Neural cell (in vitro differentiated cells): ENCODE measurements at regions not wholly inside any gene's neighbourhood (a gene's known extent, or its start where the extent isn't known, plus 50 kb on each side); places are given as distances from the start of the nearest gene placed in this dataset.

ENCODE experiments used
- H2AFZ ChIP-seq: fragments of 200-600, 300-800 bp; sonication (generic), shearing (Covaris generic); 2 replicates; pipeline ENCODE4 v1.6.0; 2014; ENCODE audit warnings: low read depth, mild to moderate bottlenecking, antibody characterized with exemption, low read length, moderate library complexity
- H3F3A ChIP-seq: fragments of 200-600 bp; shearing (Covaris generic); 2 replicates; pipeline ENCODE4 v1.6.1; 2016; ENCODE audit warnings: mild to moderate bottlenecking, moderate library complexity, mixed read lengths, antibody characterized with exemption, low read length; ENCODE audit not compliant: insufficient read depth, poor library complexity, severe bottlenecking
- H3K27ac ChIP-seq: fragments of 200-600, 300-800 bp; sonication (generic), shearing (Covaris generic); 2 replicates; pipeline ENCODE4 v1.5.1; 2014; ENCODE audit warnings: mild to moderate bottlenecking, low read length, moderate library complexity
- H3K27me3 ChIP-seq: fragments of 300-800, 200-600 bp; sonication (generic), shearing (Covaris generic); 2 replicates; pipeline ENCODE4 v1.6.0; 2014; ENCODE audit warnings: mild to moderate bottlenecking, low read depth, low read length, moderate library complexity; ENCODE audit not compliant: insufficient read depth
- H3K36me3 ChIP-seq: fragments of 300-800, 200-600 bp; sonication (generic), shearing (Covaris generic); 2 replicates; pipeline ENCODE4 v1.5.1; 2014; ENCODE audit warnings: mild to moderate bottlenecking, antibody characterized with exemption, low read length, moderate library complexity; ENCODE audit not compliant: insufficient read depth
- H3K4me2 ChIP-seq: fragments of 300-800, 200-600 bp; sonication (generic), shearing (Covaris generic); 2 replicates; pipeline ENCODE4 v1.6.0; 2014; ENCODE audit warnings: mild to moderate bottlenecking, low read length
- H3K4me3 ChIP-seq: fragments of 300-800, 200-600 bp; sonication (generic), shearing (Covaris generic); 2 replicates; pipeline ENCODE4 v1.5.1; 2014; ENCODE audit warnings: mild to moderate bottlenecking, low read length, moderate library complexity
- H3K79me2 ChIP-seq: fragments of 200-600 bp; shearing (Covaris generic); replicated peaks from 2 replicates; pipeline ENCODE4 v1.6.0; 2014; ENCODE audit warnings: mild to moderate bottlenecking, low read length, moderate library complexity; ENCODE audit not compliant: insufficient read depth
- H3K9ac ChIP-seq: fragments of 300-800, 200-600 bp; sonication (generic), shearing (Covaris generic); 2 replicates; pipeline ENCODE4 v1.6.1; 2016; ENCODE audit warnings: mild to moderate bottlenecking, low read length, mixed read lengths
- H3K9me2 ChIP-seq: fragments of 200-600 bp; shearing (Covaris generic); 2 replicates; pipeline ENCODE4 v1.6.1; 2016; ENCODE audit warnings: mild to moderate bottlenecking, low read length, mixed read lengths; ENCODE audit not compliant: insufficient read depth
- H3K9me3 ChIP-seq: fragments of 200-600, 300-800 bp; sonication (generic), shearing (Covaris generic); 2 replicates; pipeline ENCODE4 v1.6.1; 2016; ENCODE audit warnings: mild to moderate bottlenecking, mixed run types, low read length, moderate library complexity, mixed read lengths
- H4K20me1 ChIP-seq: fragments of 200-600 bp; shearing (Covaris generic); 2 replicates; pipeline ENCODE4 v1.6.1; 2016; ENCODE audit warnings: mild to moderate bottlenecking, mixed run types; ENCODE audit not compliant: insufficient read depth
- CTCF ChIP-seq: fragments of 450-650 bp; IDR thresholded peaks from 2 replicates; pipeline ENCODE4 v1.5.1; 2014; ENCODE audit warnings: antibody characterized with exemption, mild to moderate bottlenecking, moderate library complexity; ENCODE audit not compliant: poor library complexity, severe bottlenecking
- EP300 ChIP-seq: fragments of 450-650 bp; conservative IDR thresholded peaks from 2 replicates; pipeline ENCODE4 v1.6.1; 2014; ENCODE audit warnings: antibody characterized with exemption, mild to moderate bottlenecking, moderate library complexity; ENCODE audit not compliant: poor library complexity, severe bottlenecking
- EZH2 ChIP-seq: fragments of 200-600, 300-800 bp; shearing (Covaris generic), sonication (generic); IDR thresholded peaks from 2 replicates; pipeline ENCODE4 v1.6.1; 2014; ENCODE audit warnings: antibody characterized with exemption, low read length, borderline replicate concordance, mild to moderate bottlenecking; ENCODE audit not compliant: insufficient read depth, poor library complexity, severe bottlenecking
- MXI1 ChIP-seq: fragments of 450-650 bp; conservative IDR thresholded peaks from 2 replicates; pipeline ENCODE4 v1.6.1; 2014; ENCODE audit warnings: antibody characterized with exemption, mild to moderate bottlenecking; ENCODE audit not compliant: poor library complexity, severe bottlenecking
- POLR2AphosphoS5 ChIP-seq: IDR thresholded peaks from 2 replicates; pipeline ENCODE4 v1.6.1; 2012
- RAD21 ChIP-seq: fragments of 450-650 bp; conservative IDR thresholded peaks from 2 replicates; pipeline ENCODE4 v1.6.1; 2014; ENCODE audit warnings: antibody characterized with exemption, mild to moderate bottlenecking, moderate library complexity
- REST ChIP-seq: IDR thresholded peaks from 2 replicates; pipeline ENCODE4 v1.6.1; 2012; ENCODE audit warnings: borderline replicate concordance
- SMC3 ChIP-seq: fragments of 450-650 bp; conservative IDR thresholded peaks from 2 replicates; pipeline ENCODE4 v1.6.1; 2014; ENCODE audit warnings: antibody characterized with exemption, mild to moderate bottlenecking, moderate library complexity; ENCODE audit not compliant: poor library complexity
- TAF1 ChIP-seq: IDR thresholded peaks from 2 replicates; pipeline ENCODE4 v1.6.1; 2012; ENCODE audit warnings: low read depth

GRCh38 chr10:105706281-105707026, 1065.4 kb downstream of the SORCS3 start:
- no peaks in the 10 kb centered on the region for H4K20me1 ChIP-seq
- no peak overlapping the region for H3K9ac ChIP-seq
- no peaks in the 10 kb centered on the region for H3K9me2 ChIP-seq
- H3K27me3 ChIP-seq = no peaks in the 10 kb centered on the region
- peaks cover 6% of the 10 kb centered on the region for H3K9me3 ChIP-seq
- H3K79me2 ChIP-seq = no peaks in the 10 kb centered on the region
- no peak overlapping the region for H2AFZ ChIP-seq
- no peaks in the 10 kb centered on the region for H3F3A ChIP-seq
- no peak overlapping the region for H3K27ac ChIP-seq
- no peaks in the 10 kb centered on the region for H3K36me3 ChIP-seq
- H3K4me3 ChIP-seq = no peak overlapping the region
- TF ChIP-seq MXI1 (no peak), EP300 (no peak), CTCF (no peak), REST (no peak), TAF1 (no peak), POLR2AphosphoS5 (no peak), SMC3 (no peak), RAD21 (no peak), EZH2 (no peak)
- H3K4me2 ChIP-seq = no peak overlapping the region

GRCh38 chr10:105702211-105702610, 1061.1 kb downstream of the SORCS3 start:
- no peaks in the 10 kb centered on the region for H3K9me2 ChIP-seq

More at GRCh38 chr10:105702211-105702610, 1061.1 kb downstream of the SORCS3 start:
- Histone ChIP-seq H3F3A (no peaks in the 10 kb centered on the region), H3K27me3 (no peaks in the 10 kb centered on the region), H2AFZ (no peak overlapping the region), H3K9ac (no peak overlapping the region), H4K20me1 (no peaks in the 10 kb centered on the region), H3K79me2 (no peaks in the 10 kb centered on the region), H3K36me3 (no peaks in the 10 kb centered on the region), H3K4me3 (no peak overlapping the region), H3K9me3 (no peaks in the 10 kb centered on the region), H3K4me2 (no peak overlapping the region), H3K27ac (no peak overlapping the region)
- TF ChIP-seq MXI1 = no peak
- TF ChIP-seq POLR2AphosphoS5 = no peak
- no peak for TF ChIP-seq SMC3
- no peak for TF ChIP-seq RAD21
- TF ChIP-seq CTCF = no peak
- no peak for TF ChIP-seq TAF1
- no peak for TF ChIP-seq EZH2
- no peak for TF ChIP-seq EP300
- TF ChIP-seq REST = no peak
